GM19099 (cell line): ENCODE measurements at regions not wholly inside any gene's neighbourhood (a gene's known extent, or its start where the extent isn't known, plus 50 kb on each side); places are given as distances from the start of the nearest gene placed in this dataset.

Source experiments
- POLR2A ChIP-seq: IDR thresholded peaks from 3 replicates; pipeline ENCODE4 v1.6.1; 2011; ENCODE audit warnings: low read depth; ENCODE audit not compliant: insufficient read length; ENCODE audit errors: extremely low read depth

- TF ChIP-seq POLR2A, result no peak
These were observed 171.0 kb upstream of the HS6ST1 start for GRCh38 chr2:128489526-128490273.

GRCh38 chr2:128490321-128490720 lies 171.7 kb upstream of the HS6ST1 start:
- TF ChIP-seq POLR2A, result no peak

- TF ChIP-seq POLR2A, result no peak
These were observed 172.4 kb upstream of the HS6ST1 start for GRCh38 chr2:128490881-128491691.

GRCh38 chr2:128491692-128492244 lies 173.1 kb upstream of the HS6ST1 start:
- no peak for TF ChIP-seq POLR2A

- no peak for TF ChIP-seq POLR2A
These were observed 174.5 kb upstream of the HS6ST1 start for GRCh38 chr2:128492966-128493811.

GRCh38 chr2:128493880-128494279 lies 175.2 kb upstream of the HS6ST1 start:
- TF ChIP-seq POLR2A, result no peak

- TF ChIP-seq POLR2A, result no peak
These were observed 175.6 kb upstream of the HS6ST1 start for GRCh38 chr2:128494307-128494639.

- TF ChIP-seq POLR2A, result no peak
These were observed 176.1 kb upstream of the HS6ST1 start for GRCh38 chr2:128494640-128495321.

GRCh38 chr2:128495996-128496547 lies 177.4 kb upstream of the HS6ST1 start:
- no peak for TF ChIP-seq POLR2A

- TF ChIP-seq POLR2A, result no peak
These were observed 178.0 kb upstream of the HS6ST1 start for GRCh38 chr2:128496700-128497099.

GRCh38 chr2:128497461-128497860 lies 178.8 kb upstream of the HS6ST1 start:
- TF ChIP-seq POLR2A, result no peak

- no peak for TF ChIP-seq POLR2A
These were observed 179.4 kb upstream of the HS6ST1 start for GRCh38 chr2:128498086-128498485.

- TF ChIP-seq POLR2A, result no peak
These were observed 179.9 kb upstream of the HS6ST1 start for GRCh38 chr2:128498589-128498988.
